Stimulated activated CD8-positive, alpha-beta memory T cell treated with anti-CD3 and anti-CD28 coated beads, Interleukin-15, amount 100 ng/mL, for 1 hour (primary cell): ENCODE measurements at regions not wholly inside any gene's neighbourhood (a gene's known extent, or its start where the extent isn't known, plus 50 kb on each side); places are given as distances from the start of the nearest gene placed in this dataset.
"Not testable (repeated sequence)": the region's sequence is repeated elsewhere in the genome, so short reads cannot be mapped to it uniquely, and the experiment has no call there.

Source experiments
- DNase-seq: peaks from one replicate; pipeline ENCODE4 v3.0.0-alpha.2; 2020; ENCODE audit warnings: low read depth

GRCh38 chr14:105938055-105938863 is 411.9 kb downstream of the TMEM121 start:
- DNase-seq, result no peak

GRCh38 chr14:105938959-105939358 is 412.6 kb downstream of the TMEM121 start:
- no peak for DNase-seq

- no peak for DNase-seq
Measured at GRCh38 chr14:105939810-105940508, 413.6 kb downstream of the TMEM121 start.

- no peak for DNase-seq
Measured at GRCh38 chr14:105940534-105941225, 414.3 kb downstream of the TMEM121 start.

- DNase-seq, result no peak
Measured at GRCh38 chr14:105941226-105942166, 415.1 kb downstream of the TMEM121 start.

- not testable (repeated sequence) for DNase-seq
Measured at GRCh38 chr14:105942725-105943124, 416.3 kb downstream of the TMEM121 start.

GRCh38 chr14:105943973-105944602 is 417.7 kb downstream of the TMEM121 start:
- DNase-seq, result no peak

GRCh38 chr14:105944632-105945610 is 418.5 kb downstream of the TMEM121 start:
- peak; percentile 53 for DNase-seq

GRCh38 chr14:105945896-105946295 is 419.5 kb downstream of the TMEM121 start:
- no peak for DNase-seq

- no peak for DNase-seq
Measured at GRCh38 chr14:105947599-105947998, 421.2 kb downstream of the TMEM121 start.

- DNase-seq, result not testable (repeated sequence)
Measured at GRCh38 chr14:105948955-105949354, 422.6 kb downstream of the TMEM121 start.

- not testable (repeated sequence) for DNase-seq
Measured at GRCh38 chr14:105950364-105950892, 424.0 kb downstream of the TMEM121 start.

- no peak for DNase-seq
Measured at GRCh38 chr14:105951399-105951798, 425.0 kb downstream of the TMEM121 start.

- no peak for DNase-seq
Measured at GRCh38 chr14:105952222-105952621, 425.8 kb downstream of the TMEM121 start.

- DNase-seq, result no peak
Measured at GRCh38 chr14:105952826-105953225, 426.4 kb downstream of the TMEM121 start.

GRCh38 chr14:105961625-105962024 is 435.2 kb downstream of the TMEM121 start:
- DNase-seq, result not testable (repeated sequence)

GRCh38 chr14:105962532-105962931 is 436.1 kb downstream of the TMEM121 start:
- DNase-seq, result no peak

- DNase-seq, result no peak
Measured at GRCh38 chr14:105968291-105968690, 441.9 kb downstream of the TMEM121 start.

- not testable (repeated sequence) for DNase-seq
Measured at GRCh38 chr14:105969026-105969425, 442.6 kb downstream of the TMEM121 start.

- not testable (repeated sequence) for DNase-seq
Measured at GRCh38 chr14:105970821-105971220, 444.4 kb downstream of the TMEM121 start.
